SK-N-SH treated with all-trans-retinoic acid at 6 μM for 48 hours (cell line): ENCODE measurements at regions not wholly inside any gene's neighbourhood (a gene's known extent, or its start where the extent isn't known, plus 50 kb on each side); places are given as distances from the start of the nearest gene placed in this dataset.

Experiments used
- ATAC-seq: fragments of 200-7000 bp; cut with Tn5 transposase; 3 replicates; pipeline ENCODE4 v1.9.1; 2020; ENCODE audit warnings: mild to moderate bottlenecking, moderate library complexity
- ARNTL ChIP-seq: fragments of 450-650 bp; formaldehyde crosslinking; IDR thresholded peaks from 2 replicates; pipeline ENCODE4 v1.5.0; 2020; ENCODE audit warnings: low read depth, mild to moderate bottlenecking, moderate library complexity, borderline replicate concordance
- BACH2 ChIP-seq: fragments of 250-450 bp; sonication (Bioruptor Pico); IDR thresholded peaks from 2 replicates; pipeline ENCODE4 v1.9.0; 2021; ENCODE audit warnings: mild to moderate bottlenecking, borderline replicate concordance
- CSDC2 ChIP-seq: fragments of 250-450 bp; sonication (Bioruptor Pico); IDR thresholded peaks from 2 replicates; pipeline ENCODE4 v1.5.0; 2020; ENCODE audit warnings: mild to moderate bottlenecking, moderate library complexity
- ESRRG ChIP-seq: fragments of 250-450 bp; sonication (Bioruptor Pico); IDR thresholded peaks from 2 replicates; pipeline ENCODE4 v1.6.1; 2021; ENCODE audit warnings: mild to moderate bottlenecking
- GLIS3 ChIP-seq: fragments of 250-450 bp; sonication (Bioruptor Pico); IDR thresholded peaks from 2 replicates; pipeline ENCODE4 v1.5.0; 2020; ENCODE audit warnings: mild to moderate bottlenecking, moderate library complexity
- ISL1 ChIP-seq: fragments of 250-450 bp; sonication (Bioruptor Pico); IDR thresholded peaks from 2 replicates; pipeline ENCODE4 v2.1.2; 2022; ENCODE audit warnings: mild to moderate bottlenecking, moderate library complexity
- OSR1 ChIP-seq: fragments of 250-450 bp; sonication (Bioruptor Pico); IDR thresholded peaks from 2 replicates; pipeline ENCODE4 v1.8.0; 2022; ENCODE audit warnings: moderate library complexity, mild to moderate bottlenecking, inconsistent platforms
- PPARA ChIP-seq: fragments of 250-450 bp; sonication (Bioruptor Pico); IDR thresholded peaks from 2 replicates; pipeline ENCODE4 v1.5.0; 2020; ENCODE audit warnings: mild to moderate bottlenecking, borderline replicate concordance
- RARB ChIP-seq: fragments of 250-450 bp; sonication (Bioruptor Pico); IDR thresholded peaks from 2 replicates; pipeline ENCODE4 v1.8.0; 2021; ENCODE audit warnings: mild to moderate bottlenecking, moderate library complexity
- SNAI2 ChIP-seq: fragments of 250-450 bp; sonication (Bioruptor Pico); IDR thresholded peaks from 2 replicates; pipeline ENCODE4 v1.5.0; 2020; ENCODE audit warnings: mild to moderate bottlenecking, moderate library complexity
- TCF4 ChIP-seq: fragments of 250-450 bp; sonication (Bioruptor Pico); IDR thresholded peaks from 2 replicates; pipeline ENCODE4 v1.8.0; 2021; ENCODE audit warnings: mild to moderate bottlenecking, moderate library complexity, borderline replicate concordance
- ZC3H10 ChIP-seq: fragments of 250-450 bp; sonication (Bioruptor Pico); IDR thresholded peaks from 2 replicates; pipeline ENCODE4 v1.5.1; 2021; ENCODE audit warnings: mild to moderate bottlenecking, moderate library complexity
- ZFP3 ChIP-seq: fragments of 250-450 bp; sonication (Bioruptor Pico); IDR thresholded peaks from 2 replicates; pipeline ENCODE4 v1.5.0; 2020; ENCODE audit warnings: mild to moderate bottlenecking, moderate library complexity
- ZFP30 ChIP-seq: fragments of 450-650 bp; formaldehyde crosslinking; IDR thresholded peaks from 2 replicates; pipeline ENCODE4 v1.5.0; 2022; ENCODE audit warnings: mild to moderate bottlenecking, moderate library complexity
- ZNF565 ChIP-seq: fragments of 450-650 bp; formaldehyde crosslinking; conservative IDR thresholded peaks from 2 replicates; pipeline ENCODE4 v1.5.0; 2020; ENCODE audit warnings: low read depth, mild to moderate bottlenecking, moderate library complexity
- ZNF70 ChIP-seq: fragments of 450-650 bp; formaldehyde crosslinking; IDR thresholded peaks from 2 replicates; pipeline ENCODE4 v1.5.0; 2020; ENCODE audit warnings: mild to moderate bottlenecking, moderate library complexity
- ZNF8 ChIP-seq: fragments of 450-650 bp; formaldehyde crosslinking; IDR thresholded peaks from 2 replicates; pipeline ENCODE4 v1.5.0; 2020; ENCODE audit warnings: mild to moderate bottlenecking, moderate library complexity
- TF ChIP-seq, protein P1 (sequence below): fragments of 250-450 bp; sonication (Bioruptor Pico); IDR thresholded peaks from 2 replicates; pipeline ENCODE4 v1.5.1; 2021; ENCODE audit warnings: mild to moderate bottlenecking, moderate library complexity
- TF ChIP-seq, protein P2 (sequence below): fragments of 250-450 bp; sonication (Bioruptor Pico); IDR thresholded peaks from 2 replicates; pipeline ENCODE4 v1.5.1; 2020; ENCODE audit warnings: low read depth, mild to moderate bottlenecking, moderate library complexity
- TF ChIP-seq, protein P3 (sequence below): fragments of 250-450 bp; sonication (Bioruptor Pico); IDR thresholded peaks from 2 replicates; pipeline ENCODE4 v1.5.0; 2020; ENCODE audit warnings: mild to moderate bottlenecking, moderate library complexity
- TF ChIP-seq, protein P4 (sequence below): fragments of 250-450 bp; sonication (Bioruptor Pico); IDR thresholded peaks from 2 replicates; pipeline ENCODE4 v1.8.0; 2020; ENCODE audit warnings: mild to moderate bottlenecking, moderate library complexity, borderline replicate concordance

DNA sequence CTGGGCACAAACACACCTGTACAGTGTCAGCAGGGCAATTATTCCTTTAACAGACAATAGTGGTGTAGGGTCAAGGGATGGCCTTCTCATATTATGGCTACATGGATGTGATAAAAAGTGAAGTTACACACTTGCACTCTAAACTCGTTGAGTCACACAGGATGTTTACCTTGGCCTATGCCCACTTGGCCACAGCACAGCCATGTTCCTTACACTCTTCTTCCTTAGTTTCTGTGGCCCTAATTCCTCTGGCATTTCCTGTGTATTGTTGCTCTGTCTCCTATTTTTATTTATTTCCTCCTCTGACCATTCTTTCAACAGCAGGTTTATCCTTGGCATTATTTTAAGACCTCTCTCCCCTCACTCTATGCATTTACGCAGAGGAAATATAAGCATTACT lies 86.8 kb upstream of the NPFFR2 start:
- ATAC-seq = no peak
- no peak for TF ChIP-seq ZFP30 (CRISPR knock-in tag)
- TF ChIP-seq ZNF565 (CRISPR knock-in tag) = no peak
- TF ChIP-seq ESRRG (CRISPR knock-in tag) = no peak
- no peak for TF ChIP-seq ARNTL
- TF ChIP-seq, all 23 proteins: peak for 0

DNA sequence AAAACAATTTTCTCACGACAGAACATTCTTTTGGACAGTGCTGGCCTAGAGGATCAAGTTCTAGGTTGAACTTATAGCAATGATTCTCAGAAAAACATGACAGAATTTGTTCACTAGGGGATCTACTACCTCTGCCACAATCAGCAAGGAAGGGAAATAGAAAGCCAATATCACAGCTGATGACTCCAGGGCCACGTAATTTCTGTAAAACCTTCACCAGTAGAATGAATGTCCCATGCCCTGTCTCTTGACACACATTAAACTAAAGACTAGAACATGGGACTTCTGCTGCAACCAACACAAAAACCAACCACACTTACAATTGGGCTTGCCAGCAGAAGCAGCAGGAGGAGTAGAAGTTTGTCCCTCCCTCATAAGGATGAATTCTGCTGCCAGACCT lies 86.0 kb upstream of the NPFFR2 start:
- TF ChIP-seq TCF4 (CRISPR knock-in tag) = no peak
- TF ChIP-seq, all 23 proteins: peak for 0
- no peak for ATAC-seq

DNA sequence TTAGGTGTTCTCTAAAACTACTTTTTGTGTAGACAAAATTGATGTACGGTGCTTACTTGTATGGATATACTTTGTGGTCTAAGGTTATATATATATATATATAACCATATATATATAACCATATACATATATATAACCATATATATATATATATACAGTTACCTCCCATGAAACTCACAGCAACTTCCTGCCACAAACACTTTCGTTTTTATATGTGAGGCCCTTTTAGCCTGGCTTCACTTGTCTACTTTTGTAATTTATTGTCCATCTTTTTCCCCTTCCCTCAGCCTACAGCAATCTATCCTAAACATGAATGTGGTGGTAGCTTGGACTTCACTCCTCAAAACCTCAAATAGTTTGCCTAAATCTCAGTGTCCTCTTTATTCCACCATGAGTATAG lies 72.8 kb upstream of the NPFFR2 start:
- TF ChIP-seq ZNF70 (CRISPR knock-in tag) (no peak), RARB (CRISPR knock-in tag) (no peak), SNAI2 (CRISPR knock-in tag) (no peak), ISL1 (CRISPR knock-in tag) (no peak), ESRRG (CRISPR knock-in tag) (no peak), OSR1 (CRISPR knock-in tag) (no peak)
- TF ChIP-seq, protein P1, sequence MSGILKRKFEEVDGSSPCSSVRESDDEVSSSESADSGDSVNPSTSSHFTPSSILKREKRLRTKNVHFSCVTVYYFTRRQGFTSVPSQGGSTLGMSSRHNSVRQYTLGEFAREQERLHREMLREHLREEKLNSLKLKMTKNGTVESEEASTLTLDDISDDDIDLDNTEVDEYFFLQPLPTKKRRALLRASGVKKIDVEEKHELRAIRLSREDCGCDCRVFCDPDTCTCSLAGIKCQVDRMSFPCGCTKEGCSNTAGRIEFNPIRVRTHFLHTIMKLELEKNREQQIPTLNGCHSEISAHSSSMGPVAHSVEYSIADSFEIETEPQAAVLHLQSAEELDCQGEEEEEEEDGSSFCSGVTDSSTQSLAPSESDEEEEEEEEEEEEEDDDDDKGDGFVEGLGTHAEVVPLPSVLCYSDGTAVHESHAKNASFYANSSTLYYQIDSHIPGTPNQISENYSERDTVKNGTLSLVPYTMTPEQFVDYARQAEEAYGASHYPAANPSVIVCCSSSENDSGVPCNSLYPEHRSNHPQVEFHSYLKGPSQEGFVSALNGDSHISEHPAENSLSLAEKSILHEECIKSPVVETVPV = no peak
- ATAC-seq = no peak

DNA sequence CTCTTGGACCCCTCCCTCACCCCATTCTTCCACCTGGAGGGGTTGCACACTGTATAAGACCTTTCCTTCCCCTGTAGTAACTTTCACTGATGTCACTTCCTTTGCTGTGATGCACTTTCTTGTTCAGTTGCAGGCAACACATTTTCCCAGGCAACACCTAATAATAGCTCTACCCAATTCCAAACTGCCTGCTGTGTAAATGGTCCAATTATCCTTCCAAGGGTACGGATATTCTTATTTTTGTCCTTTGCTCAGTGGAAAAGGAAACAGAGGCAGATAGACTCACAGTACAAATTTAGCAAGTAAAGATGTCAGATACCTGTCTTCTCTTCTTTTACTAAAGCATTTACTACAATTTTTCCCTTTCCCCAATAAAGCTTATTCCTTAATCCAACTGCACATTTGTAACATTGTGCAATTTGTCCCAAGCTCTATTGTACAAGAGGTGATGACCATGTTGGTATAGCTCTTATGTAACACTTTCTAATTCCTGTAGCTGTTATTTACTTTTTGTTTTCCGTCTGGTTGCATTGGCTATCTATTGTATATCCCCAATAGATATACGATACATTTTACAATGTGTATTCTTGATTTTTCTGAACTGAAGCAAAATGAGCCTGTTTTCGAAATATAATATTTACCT lies 69.1 kb upstream of the NPFFR2 start:
- no peak for TF ChIP-seq ISL1 (CRISPR knock-in tag)
- ATAC-seq = no peak

DNA sequence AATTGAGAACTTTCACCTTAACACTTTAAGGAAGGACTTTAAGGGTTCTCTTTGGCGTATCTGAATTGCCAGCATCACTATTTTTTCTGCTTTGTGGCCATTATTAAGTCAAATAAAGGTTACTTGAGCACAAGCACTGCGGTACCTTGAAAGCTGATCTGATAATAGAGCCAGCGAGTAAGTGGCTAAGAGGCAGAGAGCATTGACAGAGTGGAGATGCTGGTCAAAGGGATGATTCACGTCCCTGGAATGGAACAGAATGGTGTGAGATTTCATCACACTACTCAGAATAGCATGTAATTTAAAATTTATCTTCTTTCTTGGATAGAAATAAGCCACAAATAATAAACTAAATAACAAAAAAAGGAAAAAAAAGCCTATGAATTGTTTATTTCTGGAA lies 57.1 kb upstream of the NPFFR2 start:
- TF ChIP-seq ZFP30 (CRISPR knock-in tag) (no peak), CSDC2 (CRISPR knock-in tag) (no peak), TCF4 (CRISPR knock-in tag) (no peak), BACH2 (CRISPR knock-in tag) (no peak), ARNTL (no peak), ZNF8 (CRISPR knock-in tag) (no peak), SNAI2 (CRISPR knock-in tag) (no peak), GLIS3 (no peak), ZFP3 (CRISPR knock-in tag) (no peak), ZNF70 (CRISPR knock-in tag) (no peak), ZNF565 (CRISPR knock-in tag) (no peak), RARB (CRISPR knock-in tag) (no peak)
- TF ChIP-seq, protein P2, sequence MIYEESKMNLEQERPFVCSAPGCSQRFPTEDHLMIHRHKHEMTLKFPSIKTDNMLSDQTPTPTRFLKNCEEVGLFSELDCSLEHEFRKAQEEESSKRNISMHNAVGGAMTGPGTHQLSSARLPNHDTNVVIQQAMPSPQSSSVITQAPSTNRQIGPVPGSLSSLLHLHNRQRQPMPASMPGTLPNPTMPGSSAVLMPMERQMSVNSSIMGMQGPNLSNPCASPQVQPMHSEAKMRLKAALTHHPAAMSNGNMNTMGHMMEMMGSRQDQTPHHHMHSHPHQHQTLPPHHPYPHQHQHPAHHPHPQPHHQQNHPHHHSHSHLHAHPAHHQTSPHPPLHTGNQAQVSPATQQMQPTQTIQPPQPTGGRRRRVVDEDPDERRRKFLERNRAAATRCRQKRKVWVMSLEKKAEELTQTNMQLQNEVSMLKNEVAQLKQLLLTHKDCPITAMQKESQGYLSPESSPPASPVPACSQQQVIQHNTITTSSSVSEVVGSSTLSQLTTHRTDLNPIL (CRISPR knock-in tag) = no peak
- ATAC-seq = peak; percentile 50; the same call in 2 of the 3 replicates

DNA sequence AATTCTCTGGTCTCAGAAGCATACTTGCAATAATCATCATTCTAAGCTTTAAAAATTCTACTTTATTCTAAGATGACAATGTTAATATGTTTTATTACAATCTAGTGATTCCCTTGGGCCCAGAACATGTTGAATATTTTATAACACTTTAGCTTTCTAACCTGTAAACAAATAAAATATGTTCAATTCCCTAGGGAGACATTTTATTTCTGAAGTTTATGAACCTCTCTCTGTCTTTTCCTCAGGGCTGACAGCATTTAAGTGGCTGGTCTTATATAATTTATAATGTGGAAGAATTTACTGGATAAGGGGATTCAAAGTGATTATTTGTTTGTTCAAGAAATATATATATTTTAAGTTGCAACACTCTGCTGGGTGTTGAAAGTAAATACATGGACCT lies 55.3 kb upstream of the NPFFR2 start:
- ATAC-seq = no peak
- TF ChIP-seq ZNF8 (CRISPR knock-in tag) = no peak
- no peak for TF ChIP-seq BACH2 (CRISPR knock-in tag)
- TF ChIP-seq, protein P3, sequence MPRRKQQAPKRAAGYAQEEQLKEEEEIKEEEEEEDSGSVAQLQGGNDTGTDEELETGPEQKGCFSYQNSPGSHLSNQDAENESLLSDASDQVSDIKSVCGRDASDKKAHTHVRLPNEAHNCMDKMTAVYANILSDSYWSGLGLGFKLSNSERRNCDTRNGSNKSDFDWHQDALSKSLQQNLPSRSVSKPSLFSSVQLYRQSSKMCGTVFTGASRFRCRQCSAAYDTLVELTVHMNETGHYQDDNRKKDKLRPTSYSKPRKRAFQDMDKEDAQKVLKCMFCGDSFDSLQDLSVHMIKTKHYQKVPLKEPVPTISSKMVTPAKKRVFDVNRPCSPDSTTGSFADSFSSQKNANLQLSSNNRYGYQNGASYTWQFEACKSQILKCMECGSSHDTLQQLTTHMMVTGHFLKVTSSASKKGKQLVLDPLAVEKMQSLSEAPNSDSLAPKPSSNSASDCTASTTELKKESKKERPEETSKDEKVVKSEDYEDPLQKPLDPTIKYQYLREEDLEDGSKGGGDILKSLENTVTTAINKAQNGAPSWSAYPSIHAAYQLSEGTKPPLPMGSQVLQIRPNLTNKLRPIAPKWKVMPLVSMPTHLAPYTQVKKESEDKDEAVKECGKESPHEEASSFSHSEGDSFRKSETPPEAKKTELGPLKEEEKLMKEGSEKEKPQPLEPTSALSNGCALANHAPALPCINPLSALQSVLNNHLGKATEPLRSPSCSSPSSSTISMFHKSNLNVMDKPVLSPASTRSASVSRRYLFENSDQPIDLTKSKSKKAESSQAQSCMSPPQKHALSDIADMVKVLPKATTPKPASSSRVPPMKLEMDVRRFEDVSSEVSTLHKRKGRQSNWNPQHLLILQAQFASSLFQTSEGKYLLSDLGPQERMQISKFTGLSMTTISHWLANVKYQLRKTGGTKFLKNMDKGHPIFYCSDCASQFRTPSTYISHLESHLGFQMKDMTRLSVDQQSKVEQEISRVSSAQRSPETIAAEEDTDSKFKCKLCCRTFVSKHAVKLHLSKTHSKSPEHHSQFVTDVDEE = no peak
- no peak for TF ChIP-seq ZFP3 (CRISPR knock-in tag)
- no peak for TF ChIP-seq ISL1 (CRISPR knock-in tag)
- no peak for TF ChIP-seq PPARA (CRISPR knock-in tag)
- TF ChIP-seq, protein P2 (CRISPR knock-in tag) = no peak
- TF ChIP-seq CSDC2 (CRISPR knock-in tag) = no peak
- no peak for TF ChIP-seq TCF4 (CRISPR knock-in tag)
- TF ChIP-seq ZC3H10 (CRISPR knock-in tag) = no peak
- TF ChIP-seq, protein P1 = no peak
- no peak for TF ChIP-seq RARB (CRISPR knock-in tag)
- TF ChIP-seq, protein P4, sequence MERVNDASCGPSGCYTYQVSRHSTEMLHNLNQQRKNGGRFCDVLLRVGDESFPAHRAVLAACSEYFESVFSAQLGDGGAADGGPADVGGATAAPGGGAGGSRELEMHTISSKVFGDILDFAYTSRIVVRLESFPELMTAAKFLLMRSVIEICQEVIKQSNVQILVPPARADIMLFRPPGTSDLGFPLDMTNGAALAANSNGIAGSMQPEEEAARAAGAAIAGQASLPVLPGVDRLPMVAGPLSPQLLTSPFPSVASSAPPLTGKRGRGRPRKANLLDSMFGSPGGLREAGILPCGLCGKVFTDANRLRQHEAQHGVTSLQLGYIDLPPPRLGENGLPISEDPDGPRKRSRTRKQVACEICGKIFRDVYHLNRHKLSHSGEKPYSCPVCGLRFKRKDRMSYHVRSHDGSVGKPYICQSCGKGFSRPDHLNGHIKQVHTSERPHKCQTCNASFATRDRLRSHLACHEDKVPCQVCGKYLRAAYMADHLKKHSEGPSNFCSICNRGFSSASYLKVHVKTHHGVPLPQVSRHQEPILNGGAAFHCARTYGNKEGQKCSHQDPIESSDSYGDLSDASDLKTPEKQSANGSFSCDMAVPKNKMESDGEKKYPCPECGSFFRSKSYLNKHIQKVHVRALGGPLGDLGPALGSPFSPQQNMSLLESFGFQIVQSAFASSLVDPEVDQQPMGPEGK = no peak
- TF ChIP-seq SNAI2 (CRISPR knock-in tag) = no peak
